GM12891 (cell line): ENCODE measurements at regions not wholly inside any gene's neighbourhood (a gene's known extent, or its start where the extent isn't known, plus 50 kb on each side); places are given as distances from the start of the nearest gene placed in this dataset.

ENCODE experiments used
- PAX5 ChIP-seq: IDR thresholded peaks from 2 replicates; pipeline ENCODE4 v1.6.1; 2011; ENCODE audit warnings: low read length, moderate library complexity, mild to moderate bottlenecking; ENCODE audit not compliant: insufficient read depth, severe bottlenecking
- POLR2A ChIP-seq: IDR thresholded peaks from 2 replicates; pipeline ENCODE4 v1.6.1; 2011; ENCODE audit warnings: low read depth, low read length, control low read depth
- POLR2AphosphoS5 ChIP-seq: IDR thresholded peaks from 2 replicates; pipeline ENCODE4 v1.6.1; 2011; ENCODE audit warnings: low read depth, low read length, control low read depth
- POU2F2 ChIP-seq: IDR thresholded peaks from 2 replicates; pipeline ENCODE4 v1.6.1; 2011; ENCODE audit warnings: low read depth, mild to moderate bottlenecking, control low read depth, low read length, moderate library complexity
- SPI1 ChIP-seq: IDR thresholded peaks from 2 replicates; pipeline ENCODE4 v1.6.1; 2011; ENCODE audit warnings: low read depth, low read length, control low read depth
- TAF1 ChIP-seq: IDR thresholded peaks from 2 replicates; pipeline ENCODE4 v1.6.1; 2011; ENCODE audit warnings: low read depth, low read length, control low read depth

DNA sequence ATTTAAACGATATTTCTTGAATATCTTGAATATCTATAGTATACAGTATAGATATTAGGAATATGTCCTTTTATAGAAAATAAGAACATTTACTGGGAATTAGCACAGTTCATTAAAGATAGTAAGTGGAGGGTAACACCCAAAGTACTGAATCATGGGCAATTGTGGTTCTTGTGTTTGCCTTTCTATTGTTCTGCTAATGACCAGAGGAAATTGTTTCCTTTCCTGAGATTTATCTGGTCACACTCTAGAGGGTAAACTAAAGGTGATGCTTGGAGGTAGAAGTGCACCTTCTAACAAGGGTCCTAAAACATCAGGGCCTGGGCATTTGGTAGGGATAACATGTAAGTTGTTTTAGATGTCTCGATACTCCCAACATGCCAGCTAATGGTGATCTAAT lies 241.3 kb upstream of the SFRP2 start:
- no peak for TF ChIP-seq POLR2AphosphoS5
- no peak for TF ChIP-seq POLR2A
- no peak for TF ChIP-seq PAX5
- no peak for TF ChIP-seq SPI1
- TF ChIP-seq TAF1, result no peak
- no peak for TF ChIP-seq POU2F2
